Hepatocyte (in vitro differentiated cells): ENCODE measurements at regions not wholly inside any gene's neighbourhood (a gene's known extent, or its start where the extent isn't known, plus 50 kb on each side); places are given as distances from the start of the nearest gene placed in this dataset.

Experiments
- CTCF ChIP-seq: fragments of 200-600 bp; sonication (generic); IDR thresholded peaks from 2 replicates; pipeline ENCODE4 v1.5.1; 2016; ENCODE audit warnings: antibody characterized with exemption, mild to moderate bottlenecking; ENCODE audit not compliant: poor library complexity
- EZH2 ChIP-seq: fragments of 200-600 bp; sonication (generic); IDR thresholded peaks from 2 replicates; pipeline ENCODE4 v1.6.1; 2016; ENCODE audit warnings: antibody characterized with exemption, mild to moderate bottlenecking, borderline replicate concordance

- no peak for TF ChIP-seq CTCF
- TF ChIP-seq EZH2: no peak
These were observed 1024.9 kb downstream of the TUSC7 start for GRCh38 chr3:117734496-117734895.
